ENCODE measurements at regions not wholly inside any gene's neighbourhood (a gene's known extent, or its start where the extent isn't known, plus 50 kb on each side); places are given as distances from the start of the nearest gene placed in this dataset.
A peak's percentile ranks its signal among the peaks of the same experiment; 100 is the strongest.

DNA sequence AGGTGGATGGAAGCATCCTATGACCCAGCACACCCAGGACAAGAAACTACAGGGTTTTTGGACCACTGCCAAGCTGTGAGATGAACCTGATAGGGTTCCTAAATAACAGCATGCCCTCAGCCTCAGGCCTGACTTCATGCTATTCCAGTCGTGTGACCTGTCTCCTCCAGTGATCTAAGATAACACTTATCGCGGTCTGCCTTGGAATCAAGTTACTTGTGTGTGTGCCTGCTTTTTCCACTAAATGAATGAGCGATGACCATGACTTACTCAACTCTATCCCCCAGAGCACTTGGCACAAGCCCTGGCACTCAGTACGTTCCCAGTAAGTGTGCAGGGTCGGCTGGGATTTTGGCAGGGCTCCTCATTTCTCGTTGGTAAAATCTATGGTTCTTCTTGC is 172.7 kb upstream of the TP63 start (continued):
- TF ChIP-seq SCRT1 (tag by site-specific recombination; IDR thresholded peaks at IDR 0.05; ENCODE audit: borderline replicate concordance) = no peak
- no peak for TF ChIP-seq REPIN1 (tag by site-specific recombination; IDR thresholded peaks at IDR 0.05; ENCODE audit: low read depth)
- no peak for TF ChIP-seq ZNF433 (tag by site-specific recombination; IDR thresholded peaks at IDR 0.05; ENCODE audit: low read depth)
- TF ChIP-seq, protein P1, sequence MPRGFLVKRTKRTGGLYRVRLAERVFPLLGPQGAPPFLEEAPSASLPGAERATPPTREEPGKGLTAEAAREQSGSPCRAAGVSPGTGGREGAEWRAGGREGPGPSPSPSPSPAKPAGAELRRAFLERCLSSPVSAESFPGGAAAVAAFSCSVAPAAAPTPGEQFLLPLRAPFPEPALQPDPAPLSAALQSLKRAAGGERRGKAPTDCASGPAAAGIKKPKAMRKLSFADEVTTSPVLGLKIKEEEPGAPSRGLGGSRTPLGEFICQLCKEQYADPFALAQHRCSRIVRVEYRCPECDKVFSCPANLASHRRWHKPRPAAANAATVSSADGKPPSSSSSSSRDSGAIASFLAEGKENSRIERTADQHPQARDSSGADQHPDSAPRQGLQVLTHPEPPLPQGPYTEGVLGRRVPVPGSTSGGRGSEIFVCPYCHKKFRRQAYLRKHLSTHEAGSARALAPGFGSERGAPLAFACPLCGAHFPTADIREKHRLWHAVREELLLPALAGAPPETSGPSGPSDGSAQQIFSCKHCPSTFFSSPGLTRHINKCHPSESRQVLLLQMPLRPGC (tag by site-specific recombination; IDR thresholded peaks at IDR 0.05) = peak; percentile 95
- TF ChIP-seq ZBTB10 (tag by site-specific recombination; IDR thresholded peaks at IDR 0.05) = no peak
- no peak; the same call in 1 of the 2 replicates for TF ChIP-seq SP3 (tag by site-specific recombination; IDR thresholded peaks at IDR 0.05)
- TF ChIP-seq, protein P2, sequence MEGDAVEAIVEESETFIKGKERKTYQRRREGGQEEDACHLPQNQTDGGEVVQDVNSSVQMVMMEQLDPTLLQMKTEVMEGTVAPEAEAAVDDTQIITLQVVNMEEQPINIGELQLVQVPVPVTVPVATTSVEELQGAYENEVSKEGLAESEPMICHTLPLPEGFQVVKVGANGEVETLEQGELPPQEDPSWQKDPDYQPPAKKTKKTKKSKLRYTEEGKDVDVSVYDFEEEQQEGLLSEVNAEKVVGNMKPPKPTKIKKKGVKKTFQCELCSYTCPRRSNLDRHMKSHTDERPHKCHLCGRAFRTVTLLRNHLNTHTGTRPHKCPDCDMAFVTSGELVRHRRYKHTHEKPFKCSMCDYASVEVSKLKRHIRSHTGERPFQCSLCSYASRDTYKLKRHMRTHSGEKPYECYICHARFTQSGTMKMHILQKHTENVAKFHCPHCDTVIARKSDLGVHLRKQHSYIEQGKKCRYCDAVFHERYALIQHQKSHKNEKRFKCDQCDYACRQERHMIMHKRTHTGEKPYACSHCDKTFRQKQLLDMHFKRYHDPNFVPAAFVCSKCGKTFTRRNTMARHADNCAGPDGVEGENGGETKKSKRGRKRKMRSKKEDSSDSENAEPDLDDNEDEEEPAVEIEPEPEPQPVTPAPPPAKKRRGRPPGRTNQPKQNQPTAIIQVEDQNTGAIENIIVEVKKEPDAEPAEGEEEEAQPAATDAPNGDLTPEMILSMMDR (tag by site-specific recombination; IDR thresholded peaks at IDR 0.05) = no peak
- peak; percentile 71; the same call in 1 of the 2 replicates for TF ChIP-seq TCF7L2 (IDR thresholded peaks at IDR 0.05; ENCODE audit: borderline replicate concordance, low read depth, low read length)
- TF ChIP-seq, protein P3, sequence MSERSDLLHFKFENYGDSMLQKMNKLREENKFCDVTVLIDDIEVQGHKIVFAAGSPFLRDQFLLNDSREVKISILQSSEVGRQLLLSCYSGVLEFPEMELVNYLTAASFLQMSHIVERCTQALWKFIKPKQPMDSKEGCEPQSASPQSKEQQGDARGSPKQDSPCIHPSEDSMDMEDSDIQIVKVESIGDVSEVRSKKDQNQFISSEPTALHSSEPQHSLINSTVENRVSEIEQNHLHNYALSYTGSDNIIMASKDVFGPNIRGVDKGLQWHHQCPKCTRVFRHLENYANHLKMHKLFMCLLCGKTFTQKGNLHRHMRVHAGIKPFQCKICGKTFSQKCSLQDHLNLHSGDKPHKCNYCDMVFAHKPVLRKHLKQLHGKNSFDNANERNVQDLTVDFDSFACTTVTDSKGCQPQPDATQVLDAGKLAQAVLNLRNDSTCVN (tag by site-specific recombination; optimal IDR thresholded peaks at IDR 0.05) = no peak
- TF ChIP-seq, protein P4, sequence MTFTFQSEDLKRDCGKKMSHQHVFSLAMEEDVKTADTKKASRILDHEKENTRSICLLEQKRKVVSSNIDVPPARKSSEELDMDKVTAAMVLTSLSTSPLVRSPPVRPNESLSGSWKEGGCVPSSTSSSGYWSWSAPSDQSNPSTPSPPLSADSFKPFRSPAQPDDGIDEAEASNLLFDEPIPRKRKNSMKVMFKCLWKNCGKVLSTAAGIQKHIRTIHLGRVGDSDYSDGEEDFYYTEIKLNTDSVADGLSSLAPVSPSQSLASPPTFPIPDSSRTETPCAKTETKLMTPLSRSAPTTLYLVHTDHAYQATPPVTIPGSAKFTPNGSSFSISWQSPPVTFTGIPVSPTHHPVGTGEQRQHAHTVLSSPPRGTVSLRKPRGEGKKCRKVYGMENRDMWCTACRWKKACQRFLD (tag by site-specific recombination; IDR thresholded peaks at IDR 0.05) = no peak
- TF ChIP-seq ZNF394 (tag by site-specific recombination; IDR thresholded peaks at IDR 0.05; ENCODE audit: borderline replicate concordance) = peak; percentile 73; the same call in 1 of the 2 replicates
- peak; percentile 78 for TF ChIP-seq PRDM10 (tag by site-specific recombination; IDR thresholded peaks at IDR 0.05)
- TF ChIP-seq ZEB2 (tag by site-specific recombination; IDR thresholded peaks at IDR 0.05) = peak; percentile 86
- TF ChIP-seq, protein P5, sequence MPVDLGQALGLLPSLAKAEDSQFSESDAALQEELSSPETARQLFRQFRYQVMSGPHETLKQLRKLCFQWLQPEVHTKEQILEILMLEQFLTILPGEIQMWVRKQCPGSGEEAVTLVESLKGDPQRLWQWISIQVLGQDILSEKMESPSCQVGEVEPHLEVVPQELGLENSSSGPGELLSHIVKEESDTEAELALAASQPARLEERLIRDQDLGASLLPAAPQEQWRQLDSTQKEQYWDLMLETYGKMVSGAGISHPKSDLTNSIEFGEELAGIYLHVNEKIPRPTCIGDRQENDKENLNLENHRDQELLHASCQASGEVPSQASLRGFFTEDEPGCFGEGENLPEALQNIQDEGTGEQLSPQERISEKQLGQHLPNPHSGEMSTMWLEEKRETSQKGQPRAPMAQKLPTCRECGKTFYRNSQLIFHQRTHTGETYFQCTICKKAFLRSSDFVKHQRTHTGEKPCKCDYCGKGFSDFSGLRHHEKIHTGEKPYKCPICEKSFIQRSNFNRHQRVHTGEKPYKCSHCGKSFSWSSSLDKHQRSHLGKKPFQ (tag by site-specific recombination; IDR thresholded peaks at IDR 0.05) = peak; percentile 66; the same call in 1 of the 2 replicates
- TF ChIP-seq FEZF1 (tag by site-specific recombination; IDR thresholded peaks at IDR 0.05) = peak; percentile 85
- no peak for TF ChIP-seq ZNF248 (tag by site-specific recombination; IDR thresholded peaks at IDR 0.05)
- 0 out of 2 replicates have a peak, but pooled peaks have one; percentile 26 for TF ChIP-seq SCRT2 (tag by site-specific recombination; IDR thresholded peaks at IDR 0.05)
- TF ChIP-seq ZNF843 (tag by site-specific recombination; IDR thresholded peaks at IDR 0.05) = peak; percentile 96
- TF ChIP-seq ZNF146 (tag by site-specific recombination; IDR thresholded peaks at IDR 0.05) = peak; percentile 19; the same call in 1 of the 2 replicates
- no peak for TF ChIP-seq ZNF621 (tag by site-specific recombination; IDR thresholded peaks at IDR 0.05)
- TF ChIP-seq ZNF585B (tag by site-specific recombination; IDR thresholded peaks at IDR 0.05) = no peak
- peak; percentile 75 for TF ChIP-seq ZNF558 (tag by site-specific recombination; IDR thresholded peaks at IDR 0.05)
- no peak for TF ChIP-seq ZNF10 (tag by site-specific recombination; IDR thresholded peaks at IDR 0.05)
- no peak for TF ChIP-seq ZNF623 (tag by site-specific recombination; IDR thresholded peaks at IDR 0.05)
- TF ChIP-seq ZNF404 (tag by site-specific recombination; IDR thresholded peaks at IDR 0.05) = no peak
- no peak for TF ChIP-seq SETDB1 (IDR thresholded peaks at IDR 0.05; ENCODE audit: insufficient read length, low read length)

All from HEK293 (cell line).